HEK293T (cell line): ENCODE measurements at regions not wholly inside any gene's neighbourhood (a gene's known extent, or its start where the extent isn't known, plus 50 kb on each side); places are given as distances from the start of the nearest gene placed in this dataset.
"Not testable (repeated sequence)": the region's sequence is repeated elsewhere in the genome, so short reads cannot be mapped to it uniquely, and the experiment has no call there.

Source experiments
- CTCF ChIA-PET: fragments of 350-600 bp; formaldehyde crosslinking; extraction: SDS; loops from one replicate; lab custom pipeline; 2021; ENCODE audit warnings: antibody characterized with exemption, inconsistent platforms; lab: Yijun Ruan, JAX
- POLR2A ChIA-PET: fragments of 350-600 bp; formaldehyde crosslinking; extraction: SDS; loops from one replicate; lab custom pipeline; 2020; ENCODE audit warnings: antibody characterized with exemption, inconsistent platforms; lab: Yijun Ruan, JAX
- DNase-seq: peaks from one replicate; pipeline ENCODE4 v3.0.0; 2012; ENCODE audit warnings: mixed read lengths; ENCODE audit errors: extremely low spot score
- ARNT ChIP-seq: fragments of 450-650 bp; IDR thresholded peaks from 2 replicates; pipeline ENCODE4 v1.6.1; 2017; ENCODE audit warnings: mild to moderate bottlenecking
- BHLHE40 ChIP-seq: fragments of 450-650 bp; IDR thresholded peaks from 2 replicates; pipeline ENCODE4 v1.6.1; 2016; ENCODE audit warnings: mild to moderate bottlenecking, moderate library complexity, borderline replicate concordance
- CTBP1 ChIP-seq: fragments of 450-650 bp; IDR thresholded peaks from 2 replicates; pipeline ENCODE4 v1.6.1; 2016; ENCODE audit warnings: borderline replicate concordance
- ELF4 ChIP-seq: fragments of 450-650 bp; IDR thresholded peaks from 2 replicates; pipeline ENCODE4 v1.6.1; 2017; ENCODE audit warnings: antibody characterized with exemption
- FOXA1 ChIP-seq: fragments of 450-650 bp; IDR thresholded peaks from 2 replicates; pipeline ENCODE4 v1.6.1; 2016; ENCODE audit warnings: mild to moderate bottlenecking
- FOXK2 ChIP-seq: fragments of 450-650 bp; IDR thresholded peaks from 2 replicates; pipeline ENCODE4 v1.6.1; 2016; ENCODE audit warnings: mild to moderate bottlenecking
- FOXM1 ChIP-seq: fragments of 450-650 bp; IDR thresholded peaks from 2 replicates; pipeline ENCODE4 v1.6.1; 2017; ENCODE audit warnings: mild to moderate bottlenecking, borderline replicate concordance
- HDGF ChIP-seq: fragments of 450-650 bp; IDR thresholded peaks from 2 replicates; pipeline ENCODE4 v1.6.1; 2017; ENCODE audit warnings: antibody characterized with exemption, borderline replicate concordance
- L3MBTL2 ChIP-seq: fragments of 450-650 bp; conservative IDR thresholded peaks from 2 replicates; pipeline ENCODE4 v1.6.1; 2016; ENCODE audit warnings: mild to moderate bottlenecking
- LEF1 ChIP-seq: fragments of 450-650 bp; IDR thresholded peaks from 2 replicates; pipeline ENCODE4 v1.6.1; 2017; ENCODE audit warnings: mild to moderate bottlenecking, borderline replicate concordance
- NFRKB ChIP-seq: fragments of 450-650 bp; IDR thresholded peaks from 2 replicates; pipeline ENCODE4 v1.6.1; 2016; ENCODE audit warnings: mild to moderate bottlenecking, moderate library complexity
- SP1 ChIP-seq: fragments of 450-650 bp; IDR thresholded peaks from 2 replicates; pipeline ENCODE4 v1.6.1; 2017
- SUZ12 ChIP-seq: fragments of 450-650 bp; IDR thresholded peaks from 2 replicates; pipeline ENCODE4 v1.6.1; 2016; ENCODE audit warnings: mild to moderate bottlenecking
- TARDBP ChIP-seq: fragments of 450-650 bp; IDR thresholded peaks from 2 replicates; pipeline ENCODE4 v1.6.1; 2016
- ZNF384 ChIP-seq: fragments of 450-650 bp; IDR thresholded peaks from 2 replicates; pipeline ENCODE4 v1.6.1; 2016
- TF ChIP-seq, protein P1 (sequence below): fragments of 450-650 bp; IDR thresholded peaks from 2 replicates; pipeline ENCODE4 v1.6.1; 2016

DNA sequence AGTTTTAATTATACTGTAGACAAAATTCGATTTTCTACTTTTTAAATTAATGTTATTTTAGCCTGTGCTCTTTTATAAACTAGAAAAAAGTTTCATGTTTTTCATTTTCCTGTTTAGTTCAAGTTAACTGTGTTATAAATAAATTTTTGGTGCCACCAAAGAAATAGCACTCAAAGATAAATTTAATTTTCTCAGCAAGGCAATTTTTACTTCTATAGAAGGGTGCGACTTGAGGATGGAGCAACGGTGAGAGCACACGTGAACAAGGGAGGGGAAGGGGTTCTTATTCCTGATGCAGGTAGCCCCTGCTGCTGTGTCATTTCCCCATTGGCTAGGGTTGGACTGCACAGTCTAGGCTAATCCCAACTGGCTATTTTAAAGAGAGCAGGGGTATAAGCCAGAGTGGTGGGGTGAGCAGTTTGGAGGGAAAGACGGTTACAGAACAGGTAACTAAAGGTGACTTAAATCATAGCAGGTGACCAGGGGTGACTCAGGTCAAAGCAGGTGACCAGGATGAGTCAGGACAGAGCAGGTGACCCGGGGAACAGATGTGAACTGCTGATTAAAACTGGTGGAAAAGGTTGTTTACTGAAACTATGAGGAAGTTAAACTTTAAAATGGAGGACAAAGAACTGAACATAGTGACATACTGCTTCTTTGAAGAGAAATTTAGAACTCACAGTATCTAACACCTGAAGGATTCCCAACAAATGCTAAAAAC, 104.6 kb upstream of the GPBP1 start:
- ChIA-PET CTCF (no interaction called here), POLR2A (no interaction called here)
- no peak for DNase-seq
- no peak for TF ChIP-seq SUZ12
- no peak for TF ChIP-seq NFRKB
- TF ChIP-seq ARNT: no peak
- no peak for TF ChIP-seq FOXA1
- no peak for TF ChIP-seq ELF4
- no peak for TF ChIP-seq CTBP1
- TF ChIP-seq FOXK2: no peak
- TF ChIP-seq TARDBP: no peak
- no peak for TF ChIP-seq HDGF
- no peak for TF ChIP-seq L3MBTL2
- no peak for TF ChIP-seq FOXM1
- TF ChIP-seq SP1: no peak
- TF ChIP-seq BHLHE40: no peak
- TF ChIP-seq, protein P1, sequence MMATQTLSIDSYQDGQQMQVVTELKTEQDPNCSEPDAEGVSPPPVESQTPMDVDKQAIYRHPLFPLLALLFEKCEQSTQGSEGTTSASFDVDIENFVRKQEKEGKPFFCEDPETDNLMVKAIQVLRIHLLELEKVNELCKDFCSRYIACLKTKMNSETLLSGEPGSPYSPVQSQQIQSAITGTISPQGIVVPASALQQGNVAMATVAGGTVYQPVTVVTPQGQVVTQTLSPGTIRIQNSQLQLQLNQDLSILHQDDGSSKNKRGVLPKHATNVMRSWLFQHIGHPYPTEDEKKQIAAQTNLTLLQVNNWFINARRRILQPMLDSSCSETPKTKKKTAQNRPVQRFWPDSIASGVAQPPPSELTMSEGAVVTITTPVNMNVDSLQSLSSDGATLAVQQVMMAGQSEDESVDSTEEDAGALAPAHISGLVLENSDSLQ: no peak
- no peak for TF ChIP-seq LEF1

DNA sequence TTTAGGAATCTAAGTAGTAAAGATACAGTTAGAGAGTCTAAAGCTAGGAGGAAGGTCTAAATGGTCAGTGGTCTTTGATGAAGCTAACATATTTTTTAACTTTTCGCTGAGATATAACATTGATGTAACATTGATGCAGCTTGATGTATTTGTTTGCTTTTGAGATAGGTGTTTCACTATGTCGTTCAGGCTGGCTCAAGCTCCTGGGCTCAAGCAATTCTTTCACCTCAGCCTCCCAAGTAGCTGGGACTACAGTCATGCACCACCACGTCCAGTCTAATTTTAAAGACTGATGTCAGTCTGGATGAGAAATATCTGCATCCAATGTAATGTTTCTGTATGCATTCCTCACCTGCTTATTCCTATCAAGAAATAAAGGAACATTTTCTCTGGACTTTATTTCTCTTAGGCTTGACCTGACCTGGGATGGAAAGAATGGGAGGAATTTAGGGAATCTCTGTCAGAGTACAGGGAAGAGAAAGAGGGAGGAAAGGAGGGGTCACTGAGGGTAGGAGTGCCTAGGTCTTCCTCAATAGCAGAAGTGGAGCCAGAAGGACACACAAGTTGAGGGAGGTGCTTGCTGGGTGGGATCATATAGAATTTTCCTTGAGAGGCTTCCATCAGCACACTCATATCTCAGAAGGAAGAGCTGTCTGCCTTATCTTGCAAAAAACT, 101.5 kb upstream of the GPBP1 start:
- ChIA-PET POLR2A (interaction anchor here (0.6 kb wide), 1 partner anchor 135 kb away, joined by 3 read pairs; no protein-coding TSS in a partner anchor), CTCF (no interaction called here)
- TF ChIP-seq ZNF384 (no peak), FOXM1 (no peak), BHLHE40 (no peak), HDGF (no peak), FOXK2 (no peak), L3MBTL2 (no peak), LEF1 (no peak), ELF4 (no peak), SUZ12 (no peak), TARDBP (no peak), NFRKB (no peak), CTBP1 (no peak), ARNT (no peak), SP1 (no peak), FOXA1 (no peak)
- TF ChIP-seq, protein P1: no peak
- DNase-seq: no peak

GRCh38 chr5:57082441-57083067, 91.3 kb upstream of the GPBP1 start:
- TF ChIP-seq ARNT (no peak), NFRKB (no peak), ELF4 (no peak), L3MBTL2 (no peak), ZNF384 (no peak), FOXM1 (no peak), CTBP1 (no peak), HDGF (no peak), FOXK2 (no peak), FOXA1 (no peak)
- TF ChIP-seq, protein P1: no peak
- peak; percentile 14 for DNase-seq
- ChIA-PET POLR2A (interaction anchor here (0.7 kb wide), 1 partner anchor 173 kb away, joined by 3 read pairs; the partner anchor contains the start of gene SETD9), CTCF (no interaction called here)

GRCh38 chr5:57085306-57086081, 88.4 kb upstream of the GPBP1 start:
- ChIA-PET POLR2A (no interaction called here), CTCF (interaction anchor here (2.5 kb wide), 1 partner anchor 10 kb away, joined by 14 read pairs; no protein-coding TSS in a partner anchor)
- TF ChIP-seq TARDBP (no peak), BHLHE40 (no peak), ARNT (no peak), CTBP1 (no peak)
- DNase-seq: no peak

- DNase-seq, POLR2A ChIA-PET, CTCF ChIA-PET: not testable (repeated sequence)
Observed at GRCh38 chr5:57087947-57088346, 85.9 kb upstream of the GPBP1 start.
